Prostate gland (tissue), 2 donors: ENCODE measurements at regions not wholly inside any gene's neighbourhood (a gene's known extent, or its start where the extent isn't known, plus 50 kb on each side); places are given as distances from the start of the nearest gene placed in this dataset.

Experiments
- CTCF ChIP-seq, 4 experiments: fragments of 200-600 bp in 2 of 4; fragments of 450-650 bp in 2 of 4; sonication (generic) in 2 of 4; IDR thresholded peaks; 1 replicate in 3 of 4; 2 replicates in 1 of 4; pipeline ENCODE4 v1.5.1; 2016 to 2019; ENCODE audit warnings: antibody characterized with exemption in 4 of 4, mild to moderate bottlenecking in 2 of 4, moderate library complexity in 2 of 4
- POLR2A ChIP-seq: fragments of 450-650 bp; IDR thresholded peaks from one replicate; pipeline ENCODE4 v1.6.1; 2016; ENCODE audit warnings: antibody characterized with exemption, mild to moderate bottlenecking

GRCh38 chr4:117293784-117294183 lies 208.4 kb upstream of the TRAM1L1 start:
- TF ChIP-seq CTCF (IDR thresholded peaks at IDR 0.05), result no peak
- no peak for TF ChIP-seq POLR2A
